NCI-H748 treated with DMSO at 0.1 percent for 48 hours (cell line): ENCODE measurements at regions not wholly inside any gene's neighbourhood (a gene's known extent, or its start where the extent isn't known, plus 50 kb on each side); places are given as distances from the start of the nearest gene placed in this dataset.

Source experiments
- DNase-seq: peaks from one replicate; lab custom pipeline; 2025; lab: John Stamatoyannopoulos, UW

DNA sequence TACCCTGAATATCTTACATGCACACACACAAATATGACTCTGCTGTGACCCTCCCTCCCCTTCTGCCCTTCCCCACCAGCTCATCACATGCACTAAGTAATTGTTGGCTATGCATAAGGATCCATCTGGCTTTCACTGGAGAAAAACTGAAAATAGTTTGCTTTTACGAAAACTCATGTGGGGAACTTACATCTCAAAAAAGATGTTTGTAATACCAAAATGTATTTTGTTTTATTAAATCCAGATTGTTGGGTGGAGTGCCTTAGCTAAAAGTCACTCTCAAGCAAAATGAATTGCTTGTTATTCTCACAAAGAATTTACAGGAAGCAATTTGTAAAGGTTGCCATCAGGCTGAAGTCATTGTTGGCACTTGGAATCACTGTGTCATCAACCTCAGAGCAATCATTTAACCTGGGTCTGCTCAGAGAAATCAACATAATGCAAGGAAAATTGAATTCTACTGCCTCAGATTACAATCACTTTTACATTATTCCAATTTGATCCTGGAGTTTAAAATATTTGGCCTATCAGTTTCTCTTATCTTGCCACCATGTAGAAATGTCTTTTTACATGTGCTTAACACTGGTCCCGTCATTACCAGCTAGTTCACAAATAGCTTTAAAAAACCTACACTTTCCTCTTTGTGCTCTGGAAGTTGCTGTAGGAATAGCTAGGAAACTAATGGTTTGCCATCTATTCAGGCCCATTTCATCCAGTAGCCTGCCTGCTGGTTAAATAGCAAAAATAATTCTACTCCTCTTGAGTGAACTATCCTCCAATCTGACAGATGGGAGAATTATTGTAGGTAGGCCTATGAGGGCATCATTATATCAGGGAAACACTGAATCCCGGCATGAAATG lies 90.3 kb upstream of the TMEM17 start:
- no peak for DNase-seq

DNA sequence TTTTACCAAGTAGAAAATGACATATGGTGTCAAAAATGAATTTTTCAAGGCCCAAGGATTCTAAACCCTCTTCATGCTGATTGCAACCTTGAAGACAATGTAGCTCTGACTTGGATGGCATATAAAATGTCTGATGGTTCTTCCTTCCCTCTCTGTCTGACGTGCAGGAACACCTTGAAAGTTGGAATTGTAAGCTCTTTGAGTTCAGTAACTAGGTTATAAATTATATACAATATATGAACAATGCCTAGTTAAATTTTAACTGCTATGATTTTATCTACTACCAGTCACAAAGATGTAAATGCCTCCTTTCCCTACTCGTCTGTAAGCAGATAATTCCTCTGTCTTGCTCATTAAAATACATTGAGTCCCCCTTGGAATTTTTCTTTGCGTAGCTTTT lies 89.5 kb upstream of the TMEM17 start:
- DNase-seq: no peak

DNA sequence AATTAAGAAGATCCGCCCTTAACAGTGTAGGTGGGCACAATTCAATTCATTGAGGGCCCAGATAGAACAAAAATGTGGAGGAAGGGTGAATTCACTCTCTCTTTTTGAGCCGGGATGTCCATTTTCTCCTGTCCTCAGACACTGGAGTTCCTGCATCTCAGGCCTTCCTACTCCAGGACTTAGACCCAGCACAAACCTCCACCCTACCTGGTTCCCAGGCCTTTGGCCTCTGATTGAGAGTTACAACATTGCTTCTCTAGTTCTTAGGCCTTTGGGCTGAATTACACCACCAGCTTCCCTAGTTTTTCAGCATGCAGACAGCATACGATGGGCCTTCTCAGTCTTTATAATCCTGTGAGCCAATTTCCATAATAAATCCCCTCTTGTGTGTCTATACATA lies 87.8 kb upstream of the TMEM17 start:
- no peak for DNase-seq

- no peak for DNase-seq
These were observed 85.5 kb upstream of the TMEM17 start for GRCh38 chr2:62591491-62591890.

DNA sequence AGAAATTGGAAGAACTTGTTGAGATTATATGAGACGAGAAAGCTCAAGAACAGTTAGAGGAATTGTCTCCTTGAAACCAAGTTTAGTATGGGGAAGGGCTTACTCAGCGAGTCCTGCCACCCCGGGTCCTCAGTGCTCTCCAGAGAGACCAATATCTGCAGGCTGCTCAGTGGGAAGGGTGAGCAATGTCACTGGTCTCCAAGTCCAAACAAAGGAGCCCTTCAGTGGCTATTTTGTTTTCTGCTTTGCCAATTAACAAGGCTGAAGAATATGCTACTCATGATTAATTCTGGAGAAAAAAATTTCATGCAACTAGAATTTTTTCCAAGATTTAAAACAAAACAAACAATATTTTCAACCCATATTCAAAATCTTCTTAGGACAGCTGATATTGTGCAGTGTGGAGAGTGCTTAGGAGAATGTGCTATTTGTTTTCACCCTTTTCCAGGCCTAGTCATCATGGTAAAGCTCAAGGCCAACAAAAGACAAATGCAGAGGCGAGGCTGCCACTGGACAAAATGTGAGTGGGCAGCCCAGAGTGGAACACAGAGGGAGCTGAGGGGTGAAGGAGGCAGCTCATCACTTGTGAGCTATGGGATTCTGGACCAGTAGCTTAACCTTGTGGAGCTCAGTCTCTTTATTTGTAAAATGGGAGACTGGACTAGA lies 83.8 kb upstream of the TMEM17 start:
- no peak for DNase-seq

GRCh38 chr2:62587592-62587991 lies 81.6 kb upstream of the TMEM17 start:
- DNase-seq: no peak

GRCh38 chr2:62586981-62587380 lies 81.0 kb upstream of the TMEM17 start:
- no peak for DNase-seq

DNA sequence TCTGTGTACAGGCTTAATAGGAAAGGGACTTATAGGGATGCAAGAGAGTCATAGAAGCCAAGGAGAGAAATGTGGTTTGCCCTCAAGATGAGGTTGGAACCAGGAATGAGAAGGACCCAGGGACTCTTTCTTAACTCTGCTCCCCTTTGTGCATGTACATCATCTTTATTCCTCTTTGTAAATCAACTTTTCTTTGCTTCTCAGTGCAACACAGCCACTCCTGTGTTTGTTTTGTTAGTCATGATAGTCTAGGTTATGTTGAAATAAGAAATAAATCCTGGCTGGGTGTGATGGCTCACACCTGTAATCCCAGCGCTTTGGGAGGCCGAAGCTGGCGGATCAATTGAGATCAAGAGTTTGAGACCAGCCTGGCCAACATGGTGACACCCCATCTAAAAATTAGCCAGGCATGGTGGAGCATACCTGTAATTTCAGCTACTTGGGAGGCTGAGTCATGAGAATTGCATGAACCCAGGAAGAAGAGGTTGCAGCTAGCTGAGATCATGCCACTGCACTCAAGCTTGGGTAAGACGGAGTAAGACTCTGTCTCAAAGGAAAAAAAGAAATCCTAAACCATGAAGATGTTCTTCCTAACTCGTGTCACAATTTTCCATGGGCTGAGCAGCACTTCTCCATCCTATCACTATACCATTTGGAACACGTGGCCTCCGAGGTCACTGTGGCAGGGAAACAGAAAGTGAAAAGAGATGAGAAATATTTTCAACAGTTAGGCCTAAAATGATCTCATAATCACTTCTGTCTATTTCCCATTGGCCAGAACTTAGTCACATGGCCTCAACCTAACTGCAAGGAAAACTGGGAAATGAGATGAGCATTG lies 73.0 kb upstream of the TMEM17 start:
- no peak for DNase-seq

DNA sequence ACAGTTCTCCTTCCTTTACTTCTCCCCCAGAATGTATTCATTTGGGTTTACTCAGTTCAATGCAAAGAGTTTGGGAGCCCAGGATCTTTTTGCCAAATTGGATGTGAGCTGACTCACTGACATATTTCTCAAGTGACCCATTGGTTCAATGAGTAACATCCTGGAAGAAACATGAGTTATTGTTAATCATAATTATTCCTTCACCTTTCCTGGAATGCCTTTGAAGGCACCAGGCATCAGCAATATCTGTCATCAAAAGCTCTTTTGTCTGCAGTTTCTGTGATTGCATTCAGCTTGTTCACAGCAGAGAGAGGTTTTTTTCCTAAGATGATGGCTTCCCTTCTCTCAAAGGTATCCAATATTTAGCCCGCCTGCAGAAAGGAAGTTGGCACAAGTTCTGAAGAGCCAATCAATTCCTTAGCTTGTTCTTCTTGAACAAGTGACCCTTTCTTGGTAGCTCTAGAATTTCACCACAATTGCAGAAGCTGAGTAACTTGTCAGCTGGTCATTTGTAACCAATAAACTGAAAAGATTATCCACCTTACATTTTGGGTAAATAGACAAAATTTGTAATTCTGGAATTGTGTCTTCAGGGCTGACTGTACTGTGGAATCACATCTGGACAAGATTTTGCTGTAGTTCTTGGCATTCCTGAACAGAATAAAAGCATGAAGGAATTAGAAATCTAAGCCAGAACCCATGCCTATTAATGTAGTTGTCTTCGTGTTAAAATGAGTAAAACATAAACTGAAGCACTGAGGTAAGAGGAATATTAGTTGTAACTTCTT lies 72.2 kb upstream of the TMEM17 start:
- no peak for DNase-seq

GRCh38 chr2:62576276-62576939 lies 70.4 kb upstream of the TMEM17 start:
- no peak for DNase-seq

GRCh38 chr2:62573936-62574335 lies 67.9 kb upstream of the TMEM17 start:
- no peak for DNase-seq

GRCh38 chr2:62573137-62573731 lies 67.2 kb upstream of the TMEM17 start:
- DNase-seq: no peak

DNA sequence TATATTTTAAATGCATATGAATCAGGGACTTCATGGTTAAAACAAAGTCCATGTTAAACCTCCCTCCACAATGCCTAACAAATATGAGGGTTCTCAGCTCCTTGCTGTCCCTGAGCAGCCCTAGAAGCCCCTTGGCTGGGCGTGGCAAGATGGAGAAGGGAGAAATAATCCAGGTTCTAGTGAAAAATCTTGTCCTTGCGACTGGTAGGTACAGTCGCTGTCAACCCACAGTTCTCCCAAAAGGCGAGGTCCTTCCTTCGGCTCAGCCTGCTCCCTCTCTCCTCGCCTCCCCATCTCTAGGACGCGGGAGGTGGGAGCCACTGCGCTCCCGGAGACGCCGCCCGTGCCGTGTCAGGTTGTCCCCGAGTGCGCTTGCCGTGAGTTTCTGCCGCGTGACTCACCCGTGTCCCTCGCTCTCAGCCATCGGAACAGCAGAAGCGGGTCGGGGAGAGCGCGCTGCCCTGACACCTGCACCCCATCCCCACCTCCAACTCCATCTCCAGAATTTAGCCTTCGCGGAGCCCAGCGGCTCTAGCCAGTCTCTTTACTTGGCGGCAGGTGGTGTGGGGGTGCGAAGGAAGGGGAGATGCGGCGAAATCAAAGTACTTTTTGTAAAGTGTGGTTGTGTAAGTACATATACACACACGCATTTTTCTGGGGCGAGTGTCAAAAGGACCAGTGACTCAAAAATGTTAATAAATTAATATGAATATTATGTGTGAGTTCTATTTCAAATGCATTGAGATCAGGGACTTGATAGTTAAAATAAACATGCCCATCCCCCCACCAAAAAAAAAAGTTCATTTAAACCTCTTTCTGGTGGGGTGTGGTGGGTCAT lies 65.1 kb upstream of the TMEM17 start:
- DNase-seq: no peak

DNA sequence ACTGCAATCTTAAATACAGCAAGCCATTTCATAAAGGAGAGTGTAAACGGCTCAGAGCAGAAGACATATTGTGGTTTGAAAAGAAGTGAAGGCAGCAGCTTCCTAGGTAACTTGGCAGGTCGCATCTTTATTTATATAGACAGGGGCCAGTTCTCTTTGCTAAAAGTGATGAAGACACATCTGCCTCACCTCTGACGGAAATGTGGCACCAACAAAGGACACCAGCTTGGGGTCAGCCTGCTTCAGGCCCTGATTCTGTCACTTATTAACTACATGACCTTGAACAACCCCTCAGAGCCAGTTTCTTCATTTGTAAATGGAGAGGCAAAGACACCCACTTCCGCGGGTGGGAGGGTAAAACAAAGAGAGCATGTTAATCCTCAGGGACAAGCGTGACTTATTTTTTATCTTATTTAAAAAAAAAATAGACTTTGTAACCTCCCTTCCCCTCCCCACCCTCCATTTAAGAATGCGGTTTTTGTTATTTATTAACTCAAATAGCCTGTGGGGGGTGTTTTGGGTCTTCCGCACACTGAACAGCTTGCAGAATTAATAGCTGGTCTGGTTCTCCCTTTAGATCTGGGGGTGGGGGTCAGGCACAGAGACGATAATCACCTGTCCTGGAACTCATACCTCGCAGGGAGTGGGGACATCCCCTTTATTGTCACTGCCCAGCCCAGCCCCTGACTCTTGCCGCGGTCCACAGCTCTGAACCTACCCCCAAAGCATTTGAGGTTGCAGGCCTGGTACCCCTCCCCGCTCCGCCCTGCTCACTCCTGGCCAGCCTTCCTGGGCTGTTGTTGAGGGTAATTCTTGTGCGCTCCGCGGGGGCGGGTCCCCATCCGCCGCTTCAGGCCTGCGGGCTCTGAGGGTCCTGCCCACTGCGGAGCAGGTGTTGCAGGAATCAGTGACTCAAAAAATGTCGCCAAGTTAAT lies 64.2 kb upstream of the TMEM17 start:
- DNase-seq: no peak

- peak; percentile 26 for DNase-seq
These were observed 63.2 kb upstream of the TMEM17 start for GRCh38 chr2:62568983-62569837.

GRCh38 chr2:62568074-62568473 lies 62.1 kb upstream of the TMEM17 start:
- no peak for DNase-seq

DNA sequence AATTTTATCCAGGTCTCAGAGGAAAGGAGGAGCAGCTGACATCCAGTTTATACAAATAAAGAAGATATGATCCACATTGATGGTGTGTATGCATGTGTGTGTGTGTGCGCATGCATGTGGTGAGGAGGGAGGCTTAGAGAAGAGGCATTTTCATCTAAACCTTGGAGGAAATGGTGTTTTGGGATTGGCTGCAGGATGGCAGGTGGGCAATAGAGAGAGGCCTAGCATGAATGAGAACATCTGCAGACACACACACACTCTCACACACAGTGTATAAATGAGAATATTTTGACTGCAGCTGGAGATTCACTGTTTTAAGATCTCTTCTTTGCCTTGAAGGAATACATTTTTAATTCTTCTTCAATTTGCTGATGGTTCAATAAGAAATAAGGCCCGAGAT lies 61.7 kb upstream of the TMEM17 start:
- no peak for DNase-seq

DNA sequence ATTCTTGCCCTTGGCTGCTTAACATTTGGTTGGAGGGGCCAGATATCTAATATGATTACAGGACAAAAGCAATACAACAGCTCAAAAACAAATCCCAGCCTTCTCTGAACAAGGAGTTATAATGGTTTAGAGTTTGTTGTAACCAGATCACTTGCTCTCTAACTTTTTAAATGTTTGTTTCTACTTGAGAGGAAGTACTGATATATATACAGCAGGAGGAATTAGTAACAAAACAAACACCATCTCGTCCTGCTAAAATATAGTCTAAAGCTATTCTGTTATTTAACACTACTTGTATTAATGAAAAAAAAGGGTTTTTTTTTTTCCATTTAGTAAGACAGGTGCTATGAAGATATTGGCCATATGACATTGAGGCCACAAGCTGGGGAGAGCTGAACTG lies 60.9 kb upstream of the TMEM17 start:
- DNase-seq: no peak
